GM23248 (cell line): ENCODE measurements at regions not wholly inside any gene's neighbourhood (a gene's known extent, or its start where the extent isn't known, plus 50 kb on each side); places are given as distances from the start of the nearest gene placed in this dataset.

ENCODE experiments used
- DNase-seq: peaks from one replicate; pipeline ENCODE4 v3.0.0-alpha.2; 2015
- H2AFZ ChIP-seq: fragments of 200-600 bp; sonication (generic); 2 replicates; pipeline ENCODE4 v1.6.1; 2016; ENCODE audit warnings: antibody characterized with exemption
- H3F3A ChIP-seq: fragments of 200-600 bp; sonication (generic); 2 replicates; pipeline ENCODE4 v1.6.1; 2016; ENCODE audit warnings: mild to moderate bottlenecking, antibody characterized with exemption, mixed run types; ENCODE audit not compliant: insufficient read depth
- H3K27ac ChIP-seq: fragments of 200-600 bp; sonication (generic); 2 replicates; pipeline ENCODE4 v1.5.1; 2016; ENCODE audit warnings: mild to moderate bottlenecking
- H3K27me3 ChIP-seq: fragments of 200-600 bp; sonication (generic); replicated peaks from 2 replicates; pipeline ENCODE4 v1.6.1; 2016; ENCODE audit warnings: mild to moderate bottlenecking; ENCODE audit not compliant: insufficient read depth
- H3K36me3 ChIP-seq: fragments of 200-600 bp; sonication (generic); 2 replicates; pipeline ENCODE4 v1.6.1; 2016; ENCODE audit warnings: low read depth, mild to moderate bottlenecking
- H3K4me1 ChIP-seq: fragments of 200-600 bp; sonication (generic); 2 replicates; pipeline ENCODE4 v1.6.1; 2016; ENCODE audit warnings: mild to moderate bottlenecking; ENCODE audit not compliant: insufficient read depth
- H3K4me2 ChIP-seq: fragments of 200-600 bp; sonication (generic); one replicate; pipeline ENCODE4 v1.6.1; 2016; ENCODE audit warnings: mild to moderate bottlenecking; ENCODE audit not compliant: unreplicated experiment
- H3K4me3 ChIP-seq: fragments of 200-600 bp; sonication (generic); 2 replicates; pipeline ENCODE4 v1.5.1; 2016; ENCODE audit warnings: mild to moderate bottlenecking
- H3K79me2 ChIP-seq: fragments of 200-600 bp; sonication (generic); 2 replicates; pipeline ENCODE4 v1.6.1; 2016; ENCODE audit warnings: mild to moderate bottlenecking; ENCODE audit not compliant: insufficient read depth
- H3K9ac ChIP-seq: fragments of 200-600 bp; sonication (generic); 2 replicates; pipeline ENCODE4 v1.6.1; 2016; ENCODE audit warnings: mild to moderate bottlenecking
- H3K9me2 ChIP-seq: fragments of 200-600 bp; sonication (generic); 2 replicates; pipeline ENCODE4 v1.6.1; 2016; ENCODE audit warnings: mixed run types, mild to moderate bottlenecking, moderate library complexity; ENCODE audit not compliant: insufficient read depth
- H3K9me3 ChIP-seq: fragments of 200-600 bp; sonication (generic); one replicate; pipeline ENCODE4 v1.6.1; 2017; ENCODE audit warnings: low read depth
- H4K20me1 ChIP-seq: fragments of 200-600 bp; sonication (generic); 2 replicates; pipeline ENCODE4 v1.6.0; 2016; ENCODE audit not compliant: insufficient read depth
- EZH2 ChIP-seq: fragments of 200-600 bp; sonication (generic); IDR thresholded peaks from 2 replicates; pipeline ENCODE4 v1.6.1; 2018; ENCODE audit warnings: antibody characterized with exemption, mild to moderate bottlenecking; ENCODE audit not compliant: insufficient read depth, poor library complexity, severe bottlenecking
- EZH2phosphoT487 ChIP-seq: fragments of 200-600 bp; sonication (generic); IDR thresholded peaks from 2 replicates; pipeline ENCODE4 v1.6.1; 2018; ENCODE audit warnings: antibody characterized with exemption, moderate library complexity, mild to moderate bottlenecking, low read depth; ENCODE audit not compliant: insufficient read depth
- WGBS, 2 experiments: methylation state at CpG; one replicate each; pipeline ENCODE4 v1.1.6; 2015 to 2017; ENCODE audit warnings: low lambda C conversion rate in 2 of 2, low coverage in 1 of 2; ENCODE audit errors: missing lambda C conversion rate in 2 of 2; 5-methylcytosine and 5-hydroxymethylcytosine counted together
- in situ Hi-C: fragments of 300-500 bp; cut with MboI; formaldehyde crosslinking; loops from 2 replicates; pipeline ENCODE4 v1.15.0; 2020

DNA sequence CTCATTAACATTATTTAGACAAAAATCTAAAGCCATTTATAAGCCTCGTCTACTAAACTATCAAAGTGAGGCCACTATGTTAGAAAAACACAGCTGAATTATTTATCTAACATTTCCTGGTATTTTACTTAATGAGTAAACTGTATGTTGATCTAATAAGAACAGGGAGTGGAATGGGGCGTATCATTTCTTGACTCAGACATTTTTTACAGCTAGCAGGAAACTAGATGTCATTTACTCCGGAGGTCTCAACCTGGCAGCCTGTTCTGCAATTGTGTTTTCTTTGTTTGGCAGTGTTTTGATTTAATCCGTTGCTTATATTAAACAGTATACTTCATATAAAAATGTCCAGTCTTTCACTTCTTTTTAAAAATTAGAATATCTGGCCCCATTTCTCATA is 79.1 kb upstream of the ABI3BP start:
- TF ChIP-seq EZH2phosphoT487 (no peak), EZH2 (no peak)
- Histone ChIP-seq H3K79me2 (no peaks in the 10 kb centered on the region), H3K4me2 (no peak overlapping the region), H3F3A (no peaks in the 10 kb centered on the region), H3K4me3 (no peak overlapping the region), H3K4me1 (peaks cover 16% of the 10 kb centered on the region), H4K20me1 (no peaks in the 10 kb centered on the region), H3K9ac (no peak overlapping the region), H3K27ac (no peak overlapping the region), H3K36me3 (no peaks in the 10 kb centered on the region), H3K27me3 (no peaks in the 10 kb centered on the region), H3K9me2 (no peaks in the 10 kb centered on the region), H2AFZ (peak overlapping the region; percentile 52), H3K9me3 (no peaks in the 10 kb centered on the region)
- 90 to 91% methylated on average over 4 of the region's 4 CpGs for WGBS, 2 experiments
- DNase-seq: no peak
- in situ Hi-C loops: no loop called here

DNA sequence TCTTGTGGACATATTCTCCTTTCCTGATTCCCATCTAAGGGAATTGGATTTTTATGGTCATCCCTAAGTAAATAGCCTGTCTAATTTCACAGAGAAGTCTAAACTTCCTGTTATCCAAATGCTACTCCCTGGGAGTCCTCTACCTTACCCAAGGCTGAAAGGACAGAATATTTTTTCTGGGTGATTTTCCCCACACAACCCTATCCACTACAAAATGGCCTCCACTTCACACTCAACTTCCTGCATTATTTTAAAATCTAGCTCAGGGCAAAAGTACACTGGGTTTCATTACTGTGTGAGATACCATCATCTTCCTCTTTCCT is 77.5 kb upstream of the ABI3BP start:
- H2AFZ ChIP-seq: no peak overlapping the region
- H3K4me2 ChIP-seq: no peak overlapping the region
- no peaks in the 10 kb centered on the region for H3K9me2 ChIP-seq
- no peak overlapping the region for H3K27ac ChIP-seq
- DNase-seq: no peak
- no peaks in the 10 kb centered on the region for H3K79me2 ChIP-seq
- no peaks in the 10 kb centered on the region for H3K36me3 ChIP-seq
- H3K9ac ChIP-seq: no peak overlapping the region
- H3F3A ChIP-seq: peaks cover 11% of the 10 kb centered on the region
- H4K20me1 ChIP-seq: no peaks in the 10 kb centered on the region
- in situ Hi-C loops: no loop called here
- peaks cover 29% of the 10 kb centered on the region for H3K4me1 ChIP-seq
- H3K9me3 ChIP-seq: no peaks in the 10 kb centered on the region
- H3K4me3 ChIP-seq: no peak overlapping the region
- no peaks in the 10 kb centered on the region for H3K27me3 ChIP-seq
- TF ChIP-seq EZH2phosphoT487: no peak
- no peak for TF ChIP-seq EZH2

DNA sequence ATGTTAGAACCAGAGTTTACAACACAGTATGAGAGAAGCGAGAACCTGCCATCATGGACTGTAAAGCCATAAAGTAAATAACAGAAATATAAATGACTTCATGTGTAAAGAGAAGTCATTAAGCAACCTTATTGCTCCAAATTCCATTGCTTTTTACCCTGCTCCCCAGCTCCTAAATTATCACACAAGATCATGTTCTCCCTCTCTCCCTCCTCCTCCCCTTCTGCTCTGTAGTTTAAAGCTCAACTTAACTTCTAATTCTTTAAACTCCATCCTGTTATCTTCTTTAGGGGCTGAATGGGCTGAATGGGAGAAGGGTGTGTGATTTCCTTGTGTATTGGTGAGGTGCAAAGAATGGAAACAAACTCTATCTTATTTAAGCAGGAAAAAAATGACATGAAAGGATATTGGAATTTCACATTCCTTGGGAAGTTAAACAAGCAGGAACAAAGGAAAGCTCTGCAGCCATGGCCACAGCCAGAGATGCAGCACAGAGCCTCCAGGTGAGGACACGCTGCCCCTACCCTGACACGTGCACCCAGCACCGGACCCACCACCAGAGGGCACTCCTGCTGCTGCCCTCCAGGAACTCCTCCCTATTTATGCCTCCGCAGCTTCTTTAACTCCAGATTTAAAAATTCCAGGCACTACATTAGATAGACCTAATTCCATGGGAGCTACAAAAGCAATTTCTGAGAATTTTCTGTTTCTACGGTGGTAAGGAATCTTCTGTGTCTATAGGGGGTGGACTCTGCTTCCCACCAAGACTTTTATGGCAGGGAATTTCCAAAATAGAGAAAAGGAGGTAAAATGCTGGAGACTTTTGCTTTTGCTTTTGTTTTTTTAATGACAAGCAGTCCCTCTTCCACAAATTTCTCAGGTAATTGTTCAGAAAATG is 76.9 kb upstream of the ABI3BP start:
- H2AFZ ChIP-seq: peak overlapping the region; percentile 65
- TF ChIP-seq EZH2 (no peak), EZH2phosphoT487 (no peak)
- WGBS, 2 experiments: 91% methylated on average over 6 of the region's 6 CpGs
- no peaks in the 10 kb centered on the region for H3K9me3 ChIP-seq
- in situ Hi-C loops: no loop called here
- no peaks in the 10 kb centered on the region for H3K36me3 ChIP-seq
- H3K4me2 ChIP-seq: no peak overlapping the region
- H3K4me3 ChIP-seq: no peak overlapping the region
- H3K4me1 ChIP-seq: peaks cover 35% of the 10 kb centered on the region
- H3K27me3 ChIP-seq: no peaks in the 10 kb centered on the region
- H3K9me2 ChIP-seq: no peaks in the 10 kb centered on the region
- no peak for DNase-seq
- peaks cover 17% of the 10 kb centered on the region for H3F3A ChIP-seq
- no peaks in the 10 kb centered on the region for H4K20me1 ChIP-seq
- H3K79me2 ChIP-seq: no peaks in the 10 kb centered on the region
- no peak overlapping the region for H3K9ac ChIP-seq
- no peak overlapping the region for H3K27ac ChIP-seq

DNA sequence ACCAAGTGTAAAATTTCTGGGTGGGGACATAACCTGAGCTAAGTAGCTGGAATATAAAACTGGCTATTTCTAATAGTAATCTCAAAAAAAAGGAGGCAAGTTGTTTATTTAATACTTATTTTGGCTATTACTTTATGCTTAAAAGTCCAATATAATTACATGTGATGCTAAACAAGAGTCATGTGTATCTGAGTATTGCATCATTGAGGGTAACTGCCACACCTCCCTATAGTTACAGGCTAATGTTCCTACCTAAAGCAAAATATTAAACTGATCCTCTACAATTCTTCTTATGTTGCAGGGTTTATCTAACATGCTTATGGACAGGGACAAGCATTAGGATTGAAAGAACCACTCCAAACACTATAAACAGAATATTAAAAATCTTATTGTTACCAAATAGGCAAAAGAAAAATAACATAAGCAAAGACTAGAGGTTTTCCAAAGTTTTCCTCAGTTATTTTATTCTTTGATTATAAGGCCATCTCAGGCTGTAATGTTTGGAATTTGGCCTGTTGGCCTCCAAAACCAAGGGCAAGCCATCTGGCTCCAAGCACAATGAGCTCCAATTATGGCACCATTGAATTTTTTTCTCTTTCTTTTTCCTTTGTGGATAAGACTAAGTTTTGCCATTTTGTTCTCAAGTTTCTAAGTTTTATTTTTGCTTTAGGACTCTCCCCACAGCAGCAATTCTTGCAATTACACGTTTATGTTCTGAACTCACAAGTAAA is 75.8 kb upstream of the ABI3BP start:
- H3K27ac ChIP-seq: no peak overlapping the region
- no peaks in the 10 kb centered on the region for H3K79me2 ChIP-seq
- DNase-seq: no peak
- peak overlapping the region; percentile 65 for H2AFZ ChIP-seq
- no peak overlapping the region for H3K9ac ChIP-seq
- no peaks in the 10 kb centered on the region for H4K20me1 ChIP-seq
- peaks cover 24% of the 10 kb centered on the region for H3F3A ChIP-seq
- H3K9me3 ChIP-seq: no peaks in the 10 kb centered on the region
- WGBS, 2 experiments: 0% methylated on average over 1 of the region's 1 CpG
- no peaks in the 10 kb centered on the region for H3K9me2 ChIP-seq
- in situ Hi-C loops: no loop called here
- H3K4me1 ChIP-seq: peaks cover 45% of the 10 kb centered on the region
- H3K27me3 ChIP-seq: no peaks in the 10 kb centered on the region
- no peak overlapping the region for H3K4me2 ChIP-seq
- no peaks in the 10 kb centered on the region for H3K36me3 ChIP-seq
- no peak for TF ChIP-seq EZH2
- no peak for TF ChIP-seq EZH2phosphoT487
- H3K4me3 ChIP-seq: no peak overlapping the region
